RWPE2 (cell line): ENCODE measurements at regions not wholly inside any gene's neighbourhood (a gene's known extent, or its start where the extent isn't known, plus 50 kb on each side); places are given as distances from the start of the nearest gene placed in this dataset.
A peak's percentile ranks its signal among the peaks of the same experiment; 100 is the strongest.
"Not testable (repeated sequence)": the region's sequence is repeated elsewhere in the genome, so short reads cannot be mapped to it uniquely, and the experiment has no call there.

Experiments used
- ATAC-seq: fragments of 200-7000 bp; cut with Tn5 transposase; 3 replicates; pipeline ENCODE4 v1.9.1; 2021; ENCODE audit warnings: low read depth
- DNase-seq: peaks from one replicate; pipeline ENCODE4 v3.0.0-alpha.2; 2020; ENCODE audit warnings: low spot score
- H3K27ac ChIP-seq: fragments of 450-650 bp; 2 replicates; pipeline ENCODE4 v1.5.1; 2017; ENCODE audit warnings: mild to moderate bottlenecking; ENCODE audit not compliant: poor library complexity, severe bottlenecking
- H3K27me3 ChIP-seq: fragments of 250-450 bp; sonication (Bioruptor Pico); 2 replicates; pipeline ENCODE4 v1.5.1; 2021; ENCODE audit warnings: mild to moderate bottlenecking, moderate library complexity; ENCODE audit not compliant: insufficient read depth, poor library complexity, severe bottlenecking
- H3K36me3 ChIP-seq: fragments of 250-450 bp; sonication (Bioruptor Pico); 2 replicates; pipeline ENCODE4 v1.5.1; 2020; ENCODE audit warnings: low read depth, mild to moderate bottlenecking, moderate library complexity
- H3K4me1 ChIP-seq: fragments of 250-450 bp; sonication (Bioruptor Pico); 2 replicates; pipeline ENCODE4 v1.5.1; 2021; ENCODE audit warnings: mild to moderate bottlenecking, moderate library complexity; ENCODE audit not compliant: insufficient read depth, poor library complexity, severe bottlenecking
- H3K4me3 ChIP-seq: fragments of 250-450 bp; sonication (Bioruptor Pico); 2 replicates; pipeline ENCODE4 v1.5.1; 2021; ENCODE audit warnings: mild to moderate bottlenecking, moderate library complexity; ENCODE audit not compliant: severe bottlenecking
- H3K9me3 ChIP-seq: fragments of 250-450 bp; sonication (Bioruptor Pico); 2 replicates; pipeline ENCODE4 v1.5.1; 2021; ENCODE audit warnings: mild to moderate bottlenecking, moderate library complexity; ENCODE audit not compliant: severe bottlenecking
- CTCF ChIP-seq: fragments of 450-650 bp; IDR thresholded peaks from one replicate; pipeline ENCODE4 v1.5.1; 2017; ENCODE audit warnings: mild to moderate bottlenecking, moderate library complexity; ENCODE audit not compliant: poor library complexity, severe bottlenecking

DNA sequence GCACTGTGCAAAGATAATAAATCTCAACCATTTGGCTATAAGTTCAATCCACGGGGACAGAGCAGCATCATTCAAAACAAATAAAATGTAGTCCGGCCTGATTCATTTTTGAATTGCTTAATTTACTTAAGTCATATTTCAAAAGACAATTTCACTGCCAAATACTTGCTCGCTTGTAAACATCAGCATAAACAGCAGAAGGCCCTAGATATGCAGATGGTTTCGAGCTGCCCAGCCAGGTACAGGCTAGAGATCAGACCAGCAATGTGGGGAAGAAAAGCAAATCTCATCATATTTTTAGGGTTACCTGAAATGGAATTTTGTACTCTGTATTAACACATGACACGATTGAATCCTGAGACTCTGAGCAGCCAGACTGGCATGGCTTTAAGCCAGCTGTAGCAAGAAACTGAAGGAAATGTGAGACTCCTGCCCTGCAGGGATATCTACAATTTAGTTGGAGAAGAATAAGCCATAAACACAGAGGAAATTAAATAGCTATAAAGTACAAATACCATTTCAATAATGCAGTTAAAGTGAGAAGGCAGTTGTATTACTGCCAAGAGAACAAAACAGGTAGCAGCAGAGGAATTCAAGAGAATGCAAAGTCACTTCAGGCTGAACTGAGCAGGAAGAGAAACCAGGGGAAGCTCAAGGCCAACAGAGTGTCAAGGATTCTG lies 440.3 kb downstream of the ETS1 start:
- Histone ChIP-seq H3K9me3 (no peaks in the 10 kb centered on the region), H3K27ac (peak overlapping the region; percentile 92), H3K4me1 (peaks cover 27% of the 10 kb centered on the region), H3K36me3 (no peaks in the 10 kb centered on the region), H3K4me3 (no peak overlapping the region), H3K27me3 (no peaks in the 10 kb centered on the region)
- no peak for DNase-seq
- TF ChIP-seq CTCF: no peak
- peak; percentile 90 for ATAC-seq

DNA sequence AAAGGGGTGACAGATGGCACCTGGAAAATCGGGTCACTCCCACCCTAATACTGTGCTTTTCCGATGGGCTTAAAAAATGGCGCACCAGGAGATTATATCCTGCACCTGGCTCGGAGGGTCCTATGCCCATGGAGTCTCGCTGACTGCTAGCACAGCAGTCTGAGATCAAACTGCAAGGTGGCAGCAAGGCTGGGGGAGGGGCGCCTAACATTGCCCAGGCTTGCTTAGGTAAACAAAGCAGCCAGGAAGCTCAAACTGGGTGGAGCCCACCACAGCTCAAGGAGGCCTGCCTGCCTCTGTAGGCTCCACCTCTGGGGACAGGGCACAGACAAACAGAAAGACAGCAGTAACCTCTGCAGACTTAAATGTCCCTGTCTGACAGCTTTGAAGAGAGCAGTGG lies 447.1 kb downstream of the ETS1 start:
- ATAC-seq, H3K4me1 ChIP-seq, H3K36me3 ChIP-seq, H3K27me3 ChIP-seq, H3K9me3 ChIP-seq, DNase-seq, H3K4me3 ChIP-seq, H3K27ac ChIP-seq: not testable (repeated sequence)

- no peak for DNase-seq
- Histone ChIP-seq H3K27me3 (no peaks in the 10 kb centered on the region), H3K9me3 (no peaks in the 10 kb centered on the region), H3K4me1 (peaks cover 13% of the 10 kb centered on the region), H3K36me3 (no peaks in the 10 kb centered on the region), H3K27ac (peak overlapping the region; percentile 80), H3K4me3 (no peak overlapping the region)
- peak; percentile 86 for ATAC-seq
- no peak for TF ChIP-seq CTCF
Measured at GRCh38 chr11:128135451-128135850, 451.9 kb downstream of the ETS1 start.

DNA sequence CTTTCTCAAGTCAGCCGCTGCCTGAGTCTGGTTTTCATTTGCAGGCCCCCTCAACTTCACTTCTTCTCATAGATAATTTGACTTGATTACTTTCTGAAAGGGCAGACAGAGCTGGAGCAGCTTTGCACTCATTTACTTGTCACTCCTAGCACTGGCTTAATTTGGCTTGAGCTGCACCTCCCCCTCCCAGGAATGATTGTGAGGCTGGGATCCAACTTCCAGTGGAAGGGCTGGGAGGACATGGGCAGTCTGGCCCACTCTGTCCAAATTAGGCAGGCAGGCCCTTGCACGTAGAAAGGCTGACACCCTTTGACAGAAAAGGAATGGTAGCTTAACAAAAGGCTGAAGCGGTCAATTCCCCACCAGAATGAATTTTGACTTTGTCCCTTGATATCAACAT lies 453.9 kb downstream of the ETS1 start:
- Histone ChIP-seq H3K4me3 (no peak overlapping the region), H3K36me3 (no peaks in the 10 kb centered on the region), H3K27ac (no peak overlapping the region), H3K9me3 (no peaks in the 10 kb centered on the region), H3K4me1 (peaks cover 13% of the 10 kb centered on the region), H3K27me3 (no peaks in the 10 kb centered on the region)
- no peak for ATAC-seq
- no peak for DNase-seq
- no peak for TF ChIP-seq CTCF

DNA sequence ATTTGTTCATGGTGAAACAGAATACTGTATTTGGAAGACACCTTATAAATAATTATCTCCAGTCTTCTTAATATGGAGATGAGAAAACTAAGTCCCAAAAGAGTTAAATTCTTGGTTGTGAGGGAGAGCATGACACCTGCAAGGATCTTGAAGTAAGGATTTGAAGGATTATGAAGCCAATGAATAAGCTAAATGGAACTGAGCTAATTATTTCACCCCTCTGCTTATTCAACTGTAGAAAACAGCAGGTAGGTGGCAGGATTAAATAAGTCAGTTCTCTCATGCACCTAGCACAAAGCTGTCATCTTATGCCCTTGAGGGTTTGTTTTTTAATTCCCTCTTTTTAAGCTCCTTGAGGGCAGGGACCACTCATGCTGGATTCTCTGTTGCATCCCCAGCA lies 457.3 kb downstream of the ETS1 start:
- H3K4me1 ChIP-seq: peaks cover 5% of the 10 kb centered on the region
- ATAC-seq (no peak), DNase-seq (no peak)
- H3K27me3 ChIP-seq: no peaks in the 10 kb centered on the region
- no peak overlapping the region for H3K4me3 ChIP-seq
- no peak overlapping the region for H3K27ac ChIP-seq
- H3K9me3 ChIP-seq: no peaks in the 10 kb centered on the region
- TF ChIP-seq CTCF: no peak
- H3K36me3 ChIP-seq: no peaks in the 10 kb centered on the region
